Fibroblast of lung (primary cell): ENCODE measurements at regions not wholly inside any gene's neighbourhood (a gene's known extent, or its start where the extent isn't known, plus 50 kb on each side); places are given as distances from the start of the nearest gene placed in this dataset.

Experiments used
- DNase-seq, 2 donors: peaks; one replicate each; pipeline versions ENCODE4 v3.0.0 to v3.0.0-alpha.2; 2010; ENCODE audit warnings: low read depth in 2 of 2
- H2AFZ ChIP-seq: 2 replicates; pipeline ENCODE4 v1.5.1; 2012; ENCODE audit warnings: low read length, control low read depth, inconsistent platforms
- H3K27ac ChIP-seq: 2 replicates; pipeline ENCODE4 v1.5.1; 2011; ENCODE audit warnings: low read length, control low read depth; ENCODE audit not compliant: insufficient read depth
- H3K27me3 ChIP-seq: 2 replicates; pipeline ENCODE4 v1.5.1; 2011; ENCODE audit warnings: mild to moderate bottlenecking, low read length; ENCODE audit not compliant: control insufficient read depth, insufficient read depth
- H3K36me3 ChIP-seq: 2 replicates; pipeline ENCODE4 v1.5.1; 2011; ENCODE audit warnings: low read length; ENCODE audit not compliant: control insufficient read depth, insufficient read depth
- H3K4me1 ChIP-seq: 2 replicates; pipeline ENCODE4 v1.5.1; 2011; ENCODE audit warnings: low read length; ENCODE audit not compliant: control insufficient read depth, insufficient read depth; ENCODE audit errors: extremely low read depth
- H3K4me2 ChIP-seq: 2 replicates; pipeline ENCODE4 v1.5.1; 2011; ENCODE audit warnings: low read length, control low read depth; ENCODE audit not compliant: insufficient read depth; ENCODE audit errors: extremely low read depth
- H3K4me3 ChIP-seq, 4 experiments: fragments of 200-600 bp in 1 of 4; sonication (generic) in 1 of 4; replicated peaks in 1 of 4; 2 replicates each; pipeline ENCODE4 v1.5.1; 2011 to 2016; ENCODE audit warnings: low read length in 4 of 4, low read depth in 3 of 4, mild to moderate bottlenecking in 3 of 4, control low read depth in 2 of 4, inconsistent platforms in 1 of 4, mixed read lengths in 1 of 4; ENCODE audit not compliant: insufficient read depth in 1 of 4; ENCODE audit errors: control extremely low read depth in 1 of 4
- H3K79me2 ChIP-seq: 2 replicates; pipeline ENCODE4 v1.5.1; 2012; ENCODE audit warnings: mild to moderate bottlenecking, low read length, inconsistent platforms; ENCODE audit not compliant: control insufficient read depth, insufficient read depth
- H3K9ac ChIP-seq: 2 replicates; pipeline ENCODE4 v1.5.1; 2011; ENCODE audit warnings: mild to moderate bottlenecking, low read length, control low read depth; ENCODE audit not compliant: insufficient read depth
- H3K9me3 ChIP-seq: 2 replicates; pipeline ENCODE4 v1.5.1; 2012; ENCODE audit warnings: low read depth, low read length; ENCODE audit not compliant: control insufficient read depth, insufficient read depth
- H4K20me1 ChIP-seq: 2 replicates; pipeline ENCODE4 v1.5.1; 2011; ENCODE audit warnings: low read length; ENCODE audit not compliant: control insufficient read depth, insufficient read depth; ENCODE audit errors: extremely low read depth
- EZH2 ChIP-seq: IDR thresholded peaks from 2 replicates; pipeline ENCODE4 v1.5.1; 2012; ENCODE audit warnings: low read length, control low read depth, mild to moderate bottlenecking; ENCODE audit errors: missing control alignments
- TF ChIP-seq, protein P1 (sequence below), 2 donors: IDR thresholded peaks in 1 of 2; conservative IDR thresholded peaks in 1 of 2; 1 replicate in 1 of 2; 2 replicates in 1 of 2; pipeline ENCODE4 v1.5.1; 2011 to 2012; ENCODE audit warnings: low read length in 2 of 2, control low read depth in 1 of 2, inconsistent platforms in 1 of 2, low read depth in 1 of 2, mild to moderate bottlenecking in 1 of 2

DNA sequence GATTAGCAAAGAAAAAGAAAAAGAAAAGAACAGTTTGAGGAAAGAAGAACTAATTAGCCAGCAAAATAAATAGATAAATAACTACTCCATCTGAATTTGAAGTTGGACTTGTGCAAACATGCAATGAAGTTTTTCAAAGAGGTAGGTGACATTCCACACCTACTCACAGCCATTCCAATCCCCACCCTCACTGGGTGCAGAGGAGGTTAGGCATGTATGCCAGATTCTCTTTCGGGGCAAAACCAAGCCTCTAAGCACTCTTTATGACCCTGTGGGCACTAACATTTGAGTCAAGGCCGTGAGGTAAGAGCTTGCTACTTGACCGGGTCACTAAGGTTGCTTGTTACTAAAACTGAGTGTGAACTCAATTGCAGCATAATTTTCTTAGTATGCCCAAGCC, 108.4 kb upstream of the SEMA3A start:
- H3K4me1 ChIP-seq, result no peaks in the 10 kb centered on the region
- peak in 1 of 2 donors; percentile 43 for DNase-seq
- no peak overlapping the region for H2AFZ ChIP-seq
- no peak overlapping the region for H3K4me2 ChIP-seq
- no peaks in the 10 kb centered on the region for H3K27me3 ChIP-seq
- no peaks in the 10 kb centered on the region for H3K79me2 ChIP-seq
- H3K9ac ChIP-seq, result no peak overlapping the region
- H3K27ac ChIP-seq, result no peak overlapping the region
- H3K9me3 ChIP-seq, result no peaks in the 10 kb centered on the region
- no peak overlapping the region for H3K4me3 ChIP-seq
- TF ChIP-seq, protein P1, sequence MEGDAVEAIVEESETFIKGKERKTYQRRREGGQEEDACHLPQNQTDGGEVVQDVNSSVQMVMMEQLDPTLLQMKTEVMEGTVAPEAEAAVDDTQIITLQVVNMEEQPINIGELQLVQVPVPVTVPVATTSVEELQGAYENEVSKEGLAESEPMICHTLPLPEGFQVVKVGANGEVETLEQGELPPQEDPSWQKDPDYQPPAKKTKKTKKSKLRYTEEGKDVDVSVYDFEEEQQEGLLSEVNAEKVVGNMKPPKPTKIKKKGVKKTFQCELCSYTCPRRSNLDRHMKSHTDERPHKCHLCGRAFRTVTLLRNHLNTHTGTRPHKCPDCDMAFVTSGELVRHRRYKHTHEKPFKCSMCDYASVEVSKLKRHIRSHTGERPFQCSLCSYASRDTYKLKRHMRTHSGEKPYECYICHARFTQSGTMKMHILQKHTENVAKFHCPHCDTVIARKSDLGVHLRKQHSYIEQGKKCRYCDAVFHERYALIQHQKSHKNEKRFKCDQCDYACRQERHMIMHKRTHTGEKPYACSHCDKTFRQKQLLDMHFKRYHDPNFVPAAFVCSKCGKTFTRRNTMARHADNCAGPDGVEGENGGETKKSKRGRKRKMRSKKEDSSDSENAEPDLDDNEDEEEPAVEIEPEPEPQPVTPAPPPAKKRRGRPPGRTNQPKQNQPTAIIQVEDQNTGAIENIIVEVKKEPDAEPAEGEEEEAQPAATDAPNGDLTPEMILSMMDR (conservative IDR thresholded peaks at IDR 0.05 in 1 of 2, IDR thresholded peaks at IDR 0.05 in 1 of 2; ENCODE audit: low read depth in 1 of 2, low read length in 2 of 2), result no peak
- no peak for TF ChIP-seq EZH2
- H3K36me3 ChIP-seq, result no peaks in the 10 kb centered on the region
- no peaks in the 10 kb centered on the region for H4K20me1 ChIP-seq

DNA sequence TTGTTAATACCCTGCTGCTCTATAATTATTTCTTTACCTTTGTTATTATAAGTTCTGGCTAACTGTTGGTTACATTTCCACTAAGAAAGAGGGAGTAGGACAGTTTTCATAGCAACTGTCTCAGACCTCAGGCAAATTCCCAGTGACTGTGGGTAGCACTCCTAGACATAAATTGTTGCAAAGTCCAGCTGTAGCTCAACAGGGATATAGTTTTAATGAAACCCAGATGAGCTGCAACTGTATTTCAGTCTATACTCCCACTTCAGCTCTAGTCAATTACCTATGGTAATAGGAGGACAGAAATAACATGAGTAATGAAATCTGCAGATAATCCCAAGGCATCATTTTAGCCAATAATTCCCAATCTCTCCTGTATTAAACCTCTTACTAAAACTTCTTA, 103.0 kb upstream of the SEMA3A start:
- Histone ChIP-seq H2AFZ (no peak overlapping the region), H3K9ac (no peak overlapping the region), H3K4me2 (no peak overlapping the region), H3K79me2 (no peaks in the 10 kb centered on the region), H3K4me3 (no peak overlapping the region), H3K36me3 (no peaks in the 10 kb centered on the region), H3K27me3 (no peaks in the 10 kb centered on the region), H3K4me1 (no peaks in the 10 kb centered on the region), H4K20me1 (no peaks in the 10 kb centered on the region), H3K9me3 (no peaks in the 10 kb centered on the region), H3K27ac (no peak overlapping the region)
- no peak for TF ChIP-seq EZH2
- TF ChIP-seq, protein P1 (conservative IDR thresholded peaks at IDR 0.05 in 1 of 2, IDR thresholded peaks at IDR 0.05 in 1 of 2; ENCODE audit: low read depth in 1 of 2, low read length in 2 of 2), result no peak
- DNase-seq, result no peak

DNA sequence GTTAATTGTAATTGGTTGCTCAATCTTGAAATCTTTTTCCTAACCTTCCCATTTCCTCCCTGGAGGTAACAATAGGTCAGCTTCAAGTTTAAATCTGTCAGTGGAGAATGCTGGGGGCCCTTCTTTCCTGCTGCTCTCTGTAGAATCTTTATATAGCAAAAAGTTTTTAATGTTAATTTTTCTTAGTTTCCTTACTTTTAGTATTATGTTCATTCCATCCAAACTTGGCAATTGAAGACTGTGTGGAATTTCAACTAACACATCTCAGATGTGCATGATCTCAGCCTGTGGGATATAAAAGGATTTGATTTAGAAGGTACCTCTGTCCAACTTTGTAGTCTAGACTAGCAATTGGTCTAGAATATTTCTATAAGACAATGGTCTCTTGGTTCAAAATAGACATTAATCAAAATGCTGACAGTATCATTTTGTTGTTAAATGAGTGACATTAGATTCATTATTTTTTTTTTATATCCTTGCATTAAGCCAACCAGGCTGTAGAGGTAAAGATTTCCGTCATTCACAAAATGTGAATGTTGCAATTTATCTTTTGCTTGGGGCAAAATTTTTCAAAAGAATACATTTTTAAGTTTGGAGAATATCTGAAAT, 100.4 kb upstream of the SEMA3A start:
- no peak overlapping the region for H3K9ac ChIP-seq
- no peak for DNase-seq

More for the DNA sequence above, 100.4 kb upstream of the SEMA3A start:
- Histone ChIP-seq H2AFZ (no peak overlapping the region), H3K4me3 (no peak overlapping the region), H3K9me3 (no peaks in the 10 kb centered on the region), H3K79me2 (no peaks in the 10 kb centered on the region), H3K36me3 (no peaks in the 10 kb centered on the region), H3K4me1 (no peaks in the 10 kb centered on the region), H4K20me1 (no peaks in the 10 kb centered on the region), H3K27me3 (no peaks in the 10 kb centered on the region), H3K27ac (no peak overlapping the region), H3K4me2 (no peak overlapping the region)
- no peak for TF ChIP-seq EZH2
- TF ChIP-seq, protein P1 (conservative IDR thresholded peaks at IDR 0.05 in 1 of 2, IDR thresholded peaks at IDR 0.05 in 1 of 2; ENCODE audit: low read depth in 1 of 2, low read length in 2 of 2), result no peak
